CD4-positive, alpha-beta memory T cell (primary cell): ENCODE measurements at regions not wholly inside any gene's neighbourhood (a gene's known extent, or its start where the extent isn't known, plus 50 kb on each side); places are given as distances from the start of the nearest gene placed in this dataset.

Source experiments
- CTCF ChIA-PET: fragments of 350-600 bp; sonication (Branson Sonifier 250); formaldehyde crosslinking; loops from one replicate; lab custom pipeline; 2021; ENCODE audit warnings: inconsistent platforms; ENCODE audit not compliant: partially characterized antibody; lab: Charles Lee
- POLR2A ChIA-PET: fragments of 350-600 bp; sonication (Branson Sonifier 250); formaldehyde crosslinking; loops from one replicate; lab custom pipeline; 2021; ENCODE audit not compliant: partially characterized antibody; lab: Charles Lee
- DNase-seq, 5 donors: peaks; one replicate each; pipeline versions ENCODE4 v3.0.0 to v3.0.0-alpha.2; 2020 to 2022; ENCODE audit warnings: mixed read lengths in 1 of 5
- H3K27ac ChIP-seq: one replicate; pipeline ENCODE4 v1.7.0; 2013; ENCODE audit warnings: low read depth, low read length
- H3K27me3 ChIP-seq: 2 replicates; pipeline ENCODE4 v1.7.0; 2013; ENCODE audit warnings: mild to moderate bottlenecking, low read length, moderate library complexity; ENCODE audit not compliant: insufficient read depth
- H3K36me3 ChIP-seq: 2 replicates; pipeline ENCODE4 v1.7.0; 2013; ENCODE audit warnings: mild to moderate bottlenecking, low read length, moderate library complexity; ENCODE audit not compliant: insufficient read depth
- H3K4me1 ChIP-seq: 2 replicates; pipeline ENCODE4 v1.7.0; 2013; ENCODE audit warnings: mild to moderate bottlenecking, low read length, moderate library complexity; ENCODE audit not compliant: insufficient read depth
- H3K4me3 ChIP-seq, 2 donors: one replicate each; pipeline ENCODE4 v1.7.0; 2013; ENCODE audit warnings: low read length in 2 of 2, mild to moderate bottlenecking in 1 of 2
- H3K9me3 ChIP-seq, 2 donors: one replicate each; pipeline ENCODE4 v1.7.0; 2013; ENCODE audit warnings: low read length in 2 of 2, control low read depth in 1 of 2; ENCODE audit not compliant: control insufficient read depth in 1 of 2
- H3K27ac Mint-ChIP-seq, 7 donors: one replicate each; pipeline ENCODE4 v1.8.0; 2020 to 2021; ENCODE audit warnings: mixed read lengths in 7 of 7, mild to moderate bottlenecking in 6 of 7, inconsistent platforms in 3 of 7, moderate library complexity in 3 of 7
- H3K27me3 Mint-ChIP-seq, 2 donors: one replicate each; pipeline ENCODE4 v1.8.0; 2020 to 2021; ENCODE audit warnings: mixed read lengths in 2 of 2
- H3K36me3 Mint-ChIP-seq, 2 donors: one replicate each; pipeline ENCODE4 v1.8.0; 2020 to 2021; ENCODE audit warnings: mixed read lengths in 2 of 2, inconsistent platforms in 1 of 2, mild to moderate bottlenecking in 1 of 2
- H3K4me1 Mint-ChIP-seq, 4 donors: one replicate each; pipeline ENCODE4 v1.8.0; 2020 to 2021; ENCODE audit warnings: mixed read lengths in 4 of 4, mild to moderate bottlenecking in 1 of 4
- H3K4me3 Mint-ChIP-seq, 8 donors: one replicate each; pipeline ENCODE4 v1.8.0; 2020 to 2021; ENCODE audit warnings: mixed read lengths in 8 of 8, mild to moderate bottlenecking in 7 of 8, moderate library complexity in 6 of 8, inconsistent platforms in 3 of 8
- H3K9me3 Mint-ChIP-seq, 8 donors: one replicate each; pipeline ENCODE4 v1.8.0; 2020 to 2021; ENCODE audit warnings: mixed read lengths in 8 of 8, mild to moderate bottlenecking in 5 of 8, inconsistent platforms in 3 of 8, moderate library complexity in 1 of 8
- intact Hi-C: fragments of 100-400 bp; cut with micrococcal nuclease; formaldehyde crosslinking; loops from one replicate; pipeline ENCODE4 v1.15.1; 2023

- intact Hi-C loops: no loop called here
- ChIA-PET CTCF (no interaction called here), POLR2A (no interaction called here)
- Mint-ChIP-seq H3K4me3 (no peak overlapping the region), H3K9me3 (peaks cover 0 to 7% (median 4%) of the 10 kb centered on the region in 8 donors), H3K4me1 (peaks cover 11 to 19% (median 14%) of the 10 kb centered on the region in 4 donors), H3K27me3 (peaks cover 15 to 18% of the 10 kb centered on the region in 2 donors), H3K27ac (no peak overlapping the region), H3K36me3 (peaks cover 5 to 10% of the 10 kb centered on the region in 2 donors)
- Histone ChIP-seq H3K27me3 (peaks cover 7% of the 10 kb centered on the region), H3K36me3 (no peaks in the 10 kb centered on the region), H3K4me3 (no peak overlapping the region), H3K27ac (no peak overlapping the region), H3K4me1 (peaks cover 17% of the 10 kb centered on the region), H3K9me3 (no peaks in the 10 kb centered on the region)
- no peak for DNase-seq
These were observed 229.0 kb upstream of the C2CD4B start for GRCh38 chr15:62394079-62394478.

- H3K27me3 ChIP-seq: peaks cover 4% of the 10 kb centered on the region
- H3K4me3 ChIP-seq: no peak overlapping the region
- CTCF ChIA-PET: no interaction called here
- Mint-ChIP-seq H3K27me3 (peaks cover 27 to 40% of the 10 kb centered on the region in 2 donors), H3K27ac (no peak overlapping the region), H3K4me1 (no peaks in the 10 kb centered on the region), H3K36me3 (peaks cover 3 to 5% of the 10 kb centered on the region in 2 donors), H3K4me3 (no peak overlapping the region), H3K9me3 (peaks cover 0 to 32% (median 15%) of the 10 kb centered on the region in 8 donors)
- no peaks in the 10 kb centered on the region for H3K4me1 ChIP-seq
- POLR2A ChIA-PET: no interaction called here
- intact Hi-C loops: no loop called here
- H3K36me3 ChIP-seq: no peaks in the 10 kb centered on the region
- no peak overlapping the region for H3K27ac ChIP-seq
- no peak for DNase-seq
- no peaks in the 10 kb centered on the region for H3K9me3 ChIP-seq
These were observed 235.7 kb upstream of the C2CD4B start for GRCh38 chr15:62400778-62401177.

GRCh38 chr15:62402687-62403086 lies 237.6 kb upstream of the C2CD4B start:
- intact Hi-C loops: no loop called here
- H3K9me3 Mint-ChIP-seq: peaks cover 0 to 32% (median 15%) of the 10 kb centered on the region in 8 donors
- Histone ChIP-seq H3K9me3 (no peaks in the 10 kb centered on the region), H3K4me3 (no peak overlapping the region), H3K27me3 (peaks cover 4% of the 10 kb centered on the region), H3K27ac (no peak overlapping the region), H3K4me1 (no peaks in the 10 kb centered on the region), H3K36me3 (no peaks in the 10 kb centered on the region)
- no peaks in the 10 kb centered on the region for H3K4me1 Mint-ChIP-seq
- H3K36me3 Mint-ChIP-seq: peaks cover 3 to 5% of the 10 kb centered on the region in 2 donors
- peaks cover 27 to 47% of the 10 kb centered on the region in 2 donors for H3K27me3 Mint-ChIP-seq
- POLR2A ChIA-PET: no interaction called here
- no peak overlapping the region for H3K27ac Mint-ChIP-seq
- no peak for DNase-seq
- no peak overlapping the region for H3K4me3 Mint-ChIP-seq
- CTCF ChIA-PET: no interaction called here

GRCh38 chr15:62403164-62403809 lies 238.2 kb upstream of the C2CD4B start:
- intact Hi-C loops: no loop called here
- POLR2A ChIA-PET: no interaction called here
- Histone ChIP-seq H3K9me3 (no peaks in the 10 kb centered on the region), H3K36me3 (no peaks in the 10 kb centered on the region), H3K4me3 (no peak overlapping the region), H3K27me3 (peaks cover 4% of the 10 kb centered on the region), H3K4me1 (no peaks in the 10 kb centered on the region), H3K27ac (no peak overlapping the region)
- DNase-seq: no peak
- Mint-ChIP-seq H3K27ac (no peak overlapping the region), H3K27me3 (peaks cover 25 to 47% of the 10 kb centered on the region in 2 donors), H3K4me1 (no peaks in the 10 kb centered on the region), H3K4me3 (no peak overlapping the region), H3K36me3 (peaks cover 2 to 3% of the 10 kb centered on the region in 2 donors), H3K9me3 (peaks cover 0 to 31% (median 14%) of the 10 kb centered on the region in 8 donors)
- CTCF ChIA-PET: no interaction called here

- no peaks in the 10 kb centered on the region for H3K9me3 ChIP-seq
- peaks cover 0 to 24% (median 12%) of the 10 kb centered on the region in 8 donors for H3K9me3 Mint-ChIP-seq
- ChIA-PET POLR2A (no interaction called here), CTCF (no interaction called here)
- DNase-seq: no peak
- H3K4me1 ChIP-seq: no peaks in the 10 kb centered on the region
- H3K27me3 ChIP-seq: peaks cover 4% of the 10 kb centered on the region
- peaks cover 25 to 43% of the 10 kb centered on the region in 2 donors for H3K27me3 Mint-ChIP-seq
- no peak overlapping the region for H3K4me3 Mint-ChIP-seq
- H3K36me3 Mint-ChIP-seq: no peaks in the 10 kb centered on the region
- no peaks in the 10 kb centered on the region for H3K4me1 Mint-ChIP-seq
- H3K27ac ChIP-seq: no peak overlapping the region
- no peaks in the 10 kb centered on the region for H3K36me3 ChIP-seq
- intact Hi-C loops: no loop called here
- H3K4me3 ChIP-seq: no peak overlapping the region
- H3K27ac Mint-ChIP-seq: no peak overlapping the region
These were observed 239.3 kb upstream of the C2CD4B start for GRCh38 chr15:62404194-62404985.

GRCh38 chr15:62406305-62406891 lies 241.3 kb upstream of the C2CD4B start:
- Histone ChIP-seq H3K4me1 (no peaks in the 10 kb centered on the region), H3K36me3 (no peaks in the 10 kb centered on the region), H3K27me3 (peaks cover 4% of the 10 kb centered on the region), H3K27ac (no peak overlapping the region), H3K4me3 (no peak overlapping the region), H3K9me3 (no peaks in the 10 kb centered on the region)
- peak overlapping the region in 1 of 7 donors; percentile 43 for H3K27ac Mint-ChIP-seq
- H3K4me1 Mint-ChIP-seq: no peaks in the 10 kb centered on the region
- intact Hi-C loops: no loop called here
- CTCF ChIA-PET: no interaction called here
- POLR2A ChIA-PET: no interaction called here
- peaks cover 31 to 36% of the 10 kb centered on the region in 2 donors for H3K27me3 Mint-ChIP-seq
- H3K9me3 Mint-ChIP-seq: peaks cover 0 to 5% (median under 1%) of the 10 kb centered on the region in 8 donors
- DNase-seq: no peak
- H3K4me3 Mint-ChIP-seq: no peak overlapping the region
- H3K36me3 Mint-ChIP-seq: no peaks in the 10 kb centered on the region

- ChIA-PET POLR2A (interaction anchor here (1.2 kb wide), 1 partner anchor 15 kb away, joined by 3 read pairs; no protein-coding TSS in a partner anchor), CTCF (no interaction called here)
- intact Hi-C loops: no loop called here
- Histone ChIP-seq H3K4me3 (no peak overlapping the region), H3K4me1 (no peaks in the 10 kb centered on the region), H3K27me3 (peaks cover 4% of the 10 kb centered on the region), H3K9me3 (no peaks in the 10 kb centered on the region), H3K36me3 (no peaks in the 10 kb centered on the region), H3K27ac (no peak overlapping the region)
- Mint-ChIP-seq H3K4me3 (no peak overlapping the region), H3K27ac (no peak overlapping the region), H3K27me3 (peaks cover 30 to 38% of the 10 kb centered on the region in 2 donors), H3K4me1 (no peaks in the 10 kb centered on the region), H3K36me3 (no peaks in the 10 kb centered on the region), H3K9me3 (peaks cover 0 to 2% (median 0%) of the 10 kb centered on the region in 8 donors)
- DNase-seq: no peak
These were observed 242.1 kb upstream of the C2CD4B start for GRCh38 chr15:62407216-62407615.
